ENCODE measurements at regions not wholly inside any gene's neighbourhood (a gene's known extent, or its start where the extent isn't known, plus 50 kb on each side); places are given as distances from the start of the nearest gene placed in this dataset.
A peak's percentile ranks its signal among the peaks of the same experiment; 100 is the strongest.

DNA sequence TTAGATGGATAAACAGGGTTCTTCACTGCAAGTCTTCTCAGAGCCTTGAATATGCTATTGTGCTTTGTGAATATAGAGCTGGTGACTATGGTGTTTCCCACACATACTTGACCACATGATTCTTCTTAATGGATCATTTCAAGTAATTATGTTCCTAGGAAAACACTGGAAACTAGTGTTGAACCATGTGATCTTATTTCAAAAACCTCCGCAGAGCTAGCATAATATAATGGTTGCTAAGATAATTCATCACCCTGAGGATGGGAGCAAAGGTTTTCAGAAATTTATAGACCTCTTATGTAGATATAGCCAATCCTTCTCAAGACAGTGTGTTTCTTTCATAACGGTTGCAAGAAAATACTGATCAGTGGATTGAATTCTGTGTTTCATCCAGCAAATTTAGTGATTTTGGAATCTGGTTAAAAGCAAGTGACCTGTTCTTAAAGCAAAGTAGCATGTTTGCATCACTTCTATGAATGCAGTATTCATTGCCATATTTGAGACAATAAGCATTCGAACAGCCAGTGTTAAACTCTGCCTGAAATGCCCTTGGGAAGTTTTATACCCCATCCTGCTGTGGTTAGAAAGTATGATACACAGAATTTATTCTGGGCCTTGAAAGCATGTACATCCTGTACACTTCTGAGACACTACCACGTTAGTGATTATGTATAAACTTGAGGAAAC lies 341.0 kb upstream of the E2F7 start:
- DNase-seq (ENCODE audit: low read depth), result no peak

DNA sequence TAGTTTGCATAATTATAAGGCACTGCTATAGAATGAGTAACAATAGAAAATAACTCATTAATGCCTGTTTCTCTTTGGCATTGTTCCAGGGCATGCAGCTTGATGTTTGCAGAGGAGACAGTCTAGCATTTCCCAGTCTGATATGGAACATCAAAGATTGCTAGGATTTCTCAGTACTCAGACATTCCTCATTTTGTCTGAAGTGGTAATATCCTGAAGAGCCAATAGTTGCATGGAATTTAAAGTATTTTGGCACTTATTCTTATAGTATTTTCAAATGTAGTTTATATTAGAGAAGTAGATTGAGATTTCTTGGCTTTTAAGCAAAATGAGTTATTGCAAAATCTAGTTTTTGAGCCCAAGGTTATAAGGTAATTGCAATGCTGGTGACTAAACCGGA lies 337.3 kb upstream of the E2F7 start:
- no peak for DNase-seq (ENCODE audit: low read depth)

DNA sequence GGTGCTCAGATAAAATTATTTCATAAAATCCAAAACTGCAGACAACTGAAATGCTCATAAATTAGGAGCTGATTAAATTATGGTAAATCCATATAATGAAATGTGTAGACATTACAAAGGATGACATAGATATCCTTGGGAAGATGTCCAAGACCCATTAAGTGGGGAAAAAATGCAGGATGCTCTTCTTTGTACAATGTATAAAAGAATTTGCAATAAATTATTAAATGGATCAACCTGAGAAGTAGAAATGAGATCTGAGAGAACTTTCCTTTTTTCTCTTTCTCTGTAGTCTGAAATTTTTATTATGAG lies 336.4 kb upstream of the E2F7 start:
- no peak for DNase-seq (ENCODE audit: low read depth)

DNA sequence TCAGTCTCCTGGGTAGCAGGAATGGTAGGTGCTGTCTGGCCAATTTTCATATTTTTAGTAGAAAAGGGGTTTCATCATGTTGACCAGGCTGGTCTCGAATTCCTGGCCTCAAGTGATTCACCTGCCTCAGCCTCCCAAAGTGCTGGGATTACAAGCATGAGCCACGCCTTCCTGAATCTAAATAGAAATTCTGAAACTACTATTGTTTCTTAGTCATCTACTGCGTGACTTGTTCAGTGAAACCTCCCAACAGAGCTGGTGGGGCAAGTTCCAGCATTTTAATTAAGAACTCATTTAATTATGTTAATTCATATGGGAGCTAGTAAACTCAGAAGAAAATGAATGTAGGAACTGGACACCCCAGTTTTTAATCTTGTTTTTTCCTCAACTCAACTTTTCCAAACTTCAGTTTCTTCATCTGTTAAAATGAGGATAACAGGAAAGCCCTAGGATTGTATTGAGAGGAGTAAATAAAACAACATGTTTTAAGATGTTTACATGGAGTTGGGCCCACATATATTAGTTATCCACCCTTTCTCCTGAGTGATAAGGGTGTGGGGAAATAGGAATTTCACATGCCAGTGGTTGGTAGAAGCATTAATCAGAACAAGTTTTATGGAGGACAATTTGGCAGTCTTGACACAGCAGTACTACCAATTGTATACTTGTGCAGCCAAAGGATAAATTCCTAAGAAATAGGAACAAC lies 335.8 kb upstream of the E2F7 start:
- DNase-seq (ENCODE audit: low read depth), result peak; percentile 5

DNA sequence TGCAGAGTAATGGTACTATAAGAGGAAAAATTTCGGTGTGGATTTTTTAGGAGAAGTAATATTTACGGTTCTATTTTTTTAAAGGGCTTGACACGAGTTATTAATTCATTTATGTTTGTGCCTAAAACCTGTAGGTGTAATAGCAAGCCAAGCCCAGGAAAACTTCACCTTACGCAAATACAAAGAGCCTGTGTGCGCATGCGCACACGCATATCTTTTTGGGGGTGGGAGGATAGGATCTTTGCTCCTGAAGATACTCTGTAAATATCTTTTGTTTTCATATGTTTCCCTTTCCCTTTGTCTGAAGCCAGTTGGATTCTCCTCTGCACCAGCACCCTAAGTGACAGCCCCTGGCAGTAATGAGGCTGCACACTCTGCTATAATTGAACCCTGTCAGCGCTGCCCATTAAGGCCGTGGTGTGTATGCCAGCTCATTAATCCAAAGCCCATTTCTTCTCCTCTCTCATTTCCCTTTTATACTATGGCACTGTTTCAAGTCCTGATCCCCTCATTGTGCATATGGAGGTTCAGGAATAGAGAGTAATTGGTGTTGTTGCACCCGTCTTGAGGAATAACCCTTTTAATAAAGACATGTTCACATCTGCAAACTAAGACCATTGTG lies 327.2 kb upstream of the E2F7 start:
- no peak for DNase-seq (ENCODE audit: low read depth)

DNA sequence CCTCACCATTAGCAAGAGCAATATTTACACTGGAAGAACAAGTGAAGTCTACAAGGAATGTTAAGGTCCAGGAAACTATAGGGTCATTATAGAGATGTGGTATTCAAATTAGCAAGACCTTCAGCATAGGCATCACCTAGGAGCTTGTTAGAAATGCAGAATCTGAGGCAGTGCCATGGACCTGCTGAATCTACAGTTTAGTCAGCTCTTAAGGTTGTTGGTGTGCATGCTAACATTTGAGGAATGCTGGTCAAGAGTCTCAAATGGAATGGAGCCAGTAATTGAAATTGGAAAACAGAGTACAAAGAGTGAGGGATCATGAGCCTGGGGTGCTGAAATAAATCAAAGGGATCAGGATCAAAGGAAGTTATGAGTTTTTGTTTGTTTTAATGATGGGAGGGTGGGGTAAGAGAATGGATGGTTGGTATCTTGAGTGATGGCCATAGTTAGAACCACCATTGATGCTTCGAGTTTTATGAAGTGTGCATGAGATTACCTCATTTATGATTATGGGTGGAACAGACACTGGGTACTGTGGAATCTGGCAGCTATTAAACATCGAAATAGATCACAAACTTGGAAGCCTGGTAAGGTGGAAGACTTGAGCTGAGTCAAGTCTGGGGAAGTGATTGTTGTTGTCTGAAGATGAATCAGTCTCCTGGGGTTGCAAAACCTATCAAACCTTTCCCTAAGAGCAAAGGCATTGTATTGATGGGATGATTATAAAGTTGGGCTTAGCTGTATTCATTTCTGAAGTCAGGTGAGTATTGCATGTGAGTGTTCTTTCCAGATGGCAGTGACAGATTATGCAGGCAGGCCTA lies 323.3 kb upstream of the E2F7 start:
- no peak for DNase-seq (ENCODE audit: low read depth)

DNA sequence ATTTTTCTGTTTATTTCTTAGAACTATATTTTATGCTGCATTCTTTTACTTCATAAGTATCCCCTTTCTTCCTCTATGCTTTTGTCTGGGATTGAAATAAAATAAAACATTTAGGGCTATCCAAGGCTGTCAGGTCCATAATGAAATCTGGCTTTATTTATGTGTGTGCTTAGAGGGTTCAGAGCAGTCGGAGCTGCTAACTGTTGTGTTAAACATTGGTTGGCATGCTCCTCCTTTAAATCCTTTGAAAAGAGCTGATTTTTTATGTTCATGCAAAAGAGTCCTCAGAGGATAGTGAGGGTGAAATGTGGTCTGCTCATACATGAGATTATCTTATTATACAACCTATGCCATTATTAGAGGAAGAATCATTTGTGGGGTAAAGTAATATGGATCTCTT lies 322.3 kb upstream of the E2F7 start:
- DNase-seq (ENCODE audit: low read depth), result no peak

DNA sequence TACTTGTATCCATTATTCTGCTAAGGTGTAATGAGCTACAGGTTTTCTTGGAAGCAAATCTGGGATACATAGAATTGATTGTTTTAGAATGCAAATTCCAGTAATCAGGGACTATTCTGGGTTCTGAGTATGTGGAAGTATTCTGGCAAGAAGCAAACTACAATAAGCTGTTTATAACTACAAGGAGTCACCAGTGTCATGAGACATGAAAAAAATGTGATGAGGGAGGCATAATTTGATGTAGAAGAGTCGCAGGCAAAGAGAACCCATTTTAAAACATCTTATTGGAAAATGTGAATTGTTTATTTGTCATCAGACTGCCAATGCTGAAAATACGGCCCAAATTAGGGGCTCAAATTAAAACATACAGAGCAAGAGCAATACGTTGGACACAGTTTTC lies 321.8 kb upstream of the E2F7 start:
- DNase-seq (ENCODE audit: low read depth), result no peak

DNA sequence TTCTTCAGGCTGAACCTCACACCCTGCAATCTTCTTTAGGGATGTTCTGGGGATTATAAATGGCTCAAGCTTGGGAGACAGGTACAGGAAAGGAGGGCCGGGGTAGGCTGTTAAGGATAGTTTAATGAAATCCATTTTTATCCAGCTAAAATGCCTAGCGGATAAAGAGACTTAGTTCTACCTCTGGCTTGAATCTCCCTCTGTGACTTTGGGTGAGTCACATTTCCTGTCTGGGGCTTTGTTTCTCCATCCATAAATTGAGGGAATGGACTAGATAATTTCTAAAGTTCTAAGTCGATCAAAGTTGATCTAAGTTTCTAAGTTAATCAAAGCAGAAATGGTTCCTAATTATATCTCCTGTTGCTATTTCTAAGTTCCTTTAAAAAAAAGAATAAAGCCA lies 319.6 kb upstream of the E2F7 start:
- peak; percentile 19 for DNase-seq (ENCODE audit: low read depth)

DNA sequence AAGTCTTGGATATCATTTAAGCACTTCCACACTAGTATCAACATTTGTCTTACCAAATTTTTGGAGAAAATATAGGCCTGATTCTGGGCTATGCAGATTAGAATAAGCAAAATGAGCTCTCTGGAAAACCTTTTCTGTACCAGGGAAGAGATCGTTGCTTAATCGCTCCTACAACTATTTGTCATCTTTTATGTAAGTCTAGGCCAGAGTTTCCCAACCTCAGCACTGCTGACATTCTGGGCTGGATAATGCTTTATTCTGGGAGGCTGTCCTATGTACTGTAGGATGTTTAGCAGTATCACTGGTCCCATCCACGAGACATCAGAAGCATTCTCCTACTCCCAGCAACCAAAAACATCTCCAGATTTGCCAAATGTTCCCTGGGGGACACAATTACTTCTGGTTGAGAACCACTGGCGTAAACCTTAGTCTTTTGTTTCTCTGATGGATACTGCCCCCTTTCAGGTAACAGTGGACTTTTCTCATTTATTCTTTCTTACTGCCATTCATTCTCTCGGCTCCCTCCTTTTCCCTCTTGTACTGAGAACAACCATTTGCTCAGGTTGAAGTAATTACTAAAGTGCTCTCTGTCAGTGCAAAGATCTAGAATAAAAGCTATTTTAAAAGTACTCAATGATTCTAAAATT lies 316.9 kb upstream of the E2F7 start:
- DNase-seq (ENCODE audit: low read depth), result no peak

DNA sequence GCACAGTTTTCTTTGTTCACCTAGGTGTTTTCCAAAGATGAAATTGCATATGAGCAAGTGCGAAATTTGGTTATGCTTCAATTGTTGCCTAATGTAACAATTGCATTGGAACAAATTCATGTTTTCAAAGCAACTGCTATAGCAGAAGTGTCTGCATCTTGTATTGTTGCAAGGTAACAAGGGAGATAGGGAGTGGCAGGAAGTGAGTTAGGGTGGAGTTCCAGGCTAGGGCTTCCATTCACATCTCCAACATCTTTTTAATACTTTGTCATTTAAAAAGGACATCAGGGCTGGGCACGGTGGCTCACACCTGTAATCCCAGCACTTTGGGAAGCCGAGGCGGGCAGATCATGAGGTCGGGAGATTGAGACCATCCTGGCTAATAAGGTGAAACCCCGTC lies 312.3 kb upstream of the E2F7 start:
- DNase-seq (ENCODE audit: low read depth), result no peak

DNA sequence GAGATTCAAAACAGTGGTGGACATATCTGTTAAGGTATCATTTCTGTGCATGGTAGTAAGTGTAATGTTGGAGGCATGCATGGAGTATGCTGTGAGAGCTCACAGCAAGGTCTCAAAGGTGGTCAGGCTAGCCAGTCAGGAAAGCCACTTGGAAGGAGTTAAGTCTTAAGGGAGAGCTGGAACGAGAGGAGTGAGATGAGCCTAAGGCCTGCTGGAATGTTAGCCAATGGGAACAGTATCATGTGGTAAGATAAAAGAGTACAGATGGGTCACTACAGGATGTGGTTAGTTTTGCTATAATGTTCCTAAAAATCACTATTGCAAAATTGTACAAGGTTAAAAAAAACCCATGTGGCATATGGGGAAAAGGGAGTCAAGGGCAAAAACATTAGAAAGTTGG lies 311.7 kb upstream of the E2F7 start:
- peak; percentile 8 for DNase-seq (ENCODE audit: low read depth)

DNA sequence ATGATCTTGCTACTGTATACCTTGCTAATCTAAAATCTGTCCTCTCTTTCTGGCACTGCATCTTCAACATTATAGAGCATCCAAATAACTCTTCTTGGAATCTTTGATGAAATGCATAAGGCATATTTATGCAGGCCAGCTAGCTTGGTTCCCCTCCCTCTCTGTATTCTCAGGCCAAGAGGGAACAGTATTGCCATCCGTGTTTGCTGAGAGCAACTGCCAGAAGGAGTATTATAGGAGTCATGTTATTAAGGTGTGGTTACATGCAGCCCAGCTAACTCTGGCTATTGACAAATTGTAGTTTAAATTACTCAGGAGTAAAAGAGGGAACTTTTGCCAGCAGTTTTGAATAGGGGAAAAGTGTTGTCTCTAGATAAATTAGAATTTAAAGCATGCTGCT lies 309.3 kb upstream of the E2F7 start:
- DNase-seq (ENCODE audit: low read depth), result no peak

DNA sequence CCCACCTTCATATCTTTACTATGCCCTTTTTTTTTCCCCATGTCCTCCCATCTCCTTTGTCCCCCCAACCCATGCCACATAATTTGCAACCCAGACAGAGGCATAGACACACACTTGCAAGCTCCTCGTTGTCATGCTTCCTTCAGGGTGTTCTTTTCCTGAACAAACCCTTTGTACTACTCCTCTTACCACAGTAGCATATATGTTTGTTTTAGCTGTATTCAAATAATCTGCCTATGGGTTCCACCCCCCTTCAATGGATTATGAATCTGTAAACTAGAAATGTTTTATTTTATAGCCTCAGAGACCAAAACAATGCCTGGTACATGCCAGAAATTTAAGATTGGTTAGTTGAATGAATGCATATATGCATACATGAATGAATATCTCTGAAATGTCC lies 307.1 kb upstream of the E2F7 start:
- no peak for DNase-seq (ENCODE audit: low read depth)

DNA sequence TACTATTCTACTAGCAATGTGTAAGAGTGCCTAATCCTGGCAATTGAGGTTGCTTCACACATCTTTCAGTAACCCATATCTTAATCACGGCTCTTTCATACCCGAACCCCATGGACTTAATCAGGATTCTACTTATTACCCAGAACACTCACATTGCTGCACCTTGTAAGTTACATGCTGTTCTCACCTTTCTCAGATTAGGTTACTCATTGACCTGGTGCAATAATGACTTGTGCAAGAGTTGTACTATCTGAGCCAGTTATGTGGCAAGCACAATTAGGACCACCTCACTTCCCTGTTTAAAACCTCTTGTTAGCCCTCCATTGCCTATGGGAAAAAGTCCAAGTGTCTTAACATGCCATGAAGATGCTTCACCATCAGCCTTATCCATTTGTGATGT lies 306.7 kb upstream of the E2F7 start:
- no peak for DNase-seq (ENCODE audit: low read depth)

DNA sequence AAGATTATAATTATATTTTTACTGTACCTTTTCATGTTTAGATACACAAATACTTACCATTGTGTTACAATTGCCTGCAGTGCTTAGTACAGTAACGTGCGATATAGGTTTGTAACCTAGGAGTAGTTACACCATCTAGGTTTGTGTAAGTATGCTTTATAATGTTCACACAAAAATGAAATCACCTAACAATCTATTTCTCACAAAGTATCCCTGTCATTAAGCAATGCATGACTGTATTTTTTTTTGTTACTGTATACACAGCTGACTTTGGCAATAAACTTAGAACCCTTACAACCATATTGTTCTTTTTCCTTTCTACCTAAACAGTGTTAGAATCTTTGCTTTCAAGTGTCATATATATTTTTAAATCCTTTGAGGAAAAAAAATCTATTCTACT lies 303.0 kb upstream of the E2F7 start:
- no peak for DNase-seq (ENCODE audit: low read depth)

DNA sequence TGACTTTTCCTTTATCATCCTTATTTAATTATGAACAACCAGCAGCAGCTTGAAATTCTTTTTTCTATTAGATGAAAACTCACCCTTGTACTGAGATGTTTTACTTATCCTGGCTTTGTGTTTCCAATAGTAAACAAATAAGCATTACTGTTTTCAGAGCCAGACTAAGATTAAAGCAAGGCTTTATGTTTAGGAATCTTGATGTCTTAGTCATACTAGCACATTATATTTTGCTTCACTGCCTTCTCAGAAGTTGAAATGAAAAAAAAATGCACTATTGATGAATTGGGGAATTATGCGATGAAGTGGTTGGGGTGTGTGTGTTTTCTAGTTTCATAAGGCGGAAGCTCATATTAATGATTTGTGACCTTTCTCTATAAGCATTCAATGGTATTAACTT lies 301.2 kb upstream of the E2F7 start:
- no peak for DNase-seq (ENCODE audit: low read depth)

DNA sequence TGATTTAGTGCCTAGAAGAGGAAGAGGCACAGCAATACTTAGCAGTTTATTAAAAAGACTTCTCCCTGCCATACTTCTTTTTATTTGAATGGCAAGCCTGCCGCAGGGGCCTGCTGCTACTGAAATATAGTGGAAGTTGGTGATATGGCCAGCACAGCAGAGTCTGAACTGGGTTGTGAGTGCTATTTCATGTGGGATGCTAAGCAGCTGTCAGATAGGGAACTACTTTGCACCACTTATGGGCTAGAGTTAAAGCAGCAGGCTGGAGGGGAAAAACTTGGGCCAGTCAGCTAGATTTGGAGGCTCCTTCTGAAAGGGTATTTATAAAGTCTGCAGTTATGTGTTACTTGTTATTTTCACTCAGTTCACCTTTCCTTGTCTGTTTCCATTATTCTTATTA lies 299.0 kb upstream of the E2F7 start:
- no peak for DNase-seq (ENCODE audit: low read depth)

DNA sequence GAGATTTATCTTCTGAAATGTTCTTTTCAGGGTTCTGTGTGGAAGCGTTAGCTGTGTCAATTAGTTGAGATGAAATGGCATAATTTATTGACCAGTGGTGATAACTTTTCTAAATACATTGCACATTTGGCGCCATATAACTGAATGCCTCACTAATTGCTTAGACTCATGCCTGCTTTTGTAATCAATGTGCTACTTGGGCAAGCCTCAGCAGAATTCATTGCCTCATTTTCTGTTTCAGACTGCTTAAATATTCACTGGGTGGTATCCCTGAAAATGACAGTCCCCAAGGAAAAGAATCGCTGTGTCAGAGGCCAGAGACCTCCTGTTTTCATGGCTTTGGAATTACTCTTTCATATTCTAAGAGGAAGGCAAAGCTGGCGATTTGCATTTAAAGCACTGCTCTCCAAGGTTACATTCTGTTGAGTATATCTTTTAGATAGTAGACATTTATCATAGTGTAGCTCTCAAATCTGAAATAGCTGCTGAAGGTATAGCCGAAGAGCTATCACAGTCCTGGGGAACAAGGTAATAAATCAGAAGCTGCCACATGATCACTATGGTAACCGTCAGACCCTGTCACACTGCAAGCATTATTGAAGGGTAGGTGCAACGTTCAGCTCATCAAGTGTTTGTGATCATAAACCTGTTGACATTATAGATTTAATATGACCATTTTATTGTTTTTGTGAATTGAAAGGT lies 297.3 kb upstream of the E2F7 start:
- no peak for DNase-seq (ENCODE audit: low read depth)

DNA sequence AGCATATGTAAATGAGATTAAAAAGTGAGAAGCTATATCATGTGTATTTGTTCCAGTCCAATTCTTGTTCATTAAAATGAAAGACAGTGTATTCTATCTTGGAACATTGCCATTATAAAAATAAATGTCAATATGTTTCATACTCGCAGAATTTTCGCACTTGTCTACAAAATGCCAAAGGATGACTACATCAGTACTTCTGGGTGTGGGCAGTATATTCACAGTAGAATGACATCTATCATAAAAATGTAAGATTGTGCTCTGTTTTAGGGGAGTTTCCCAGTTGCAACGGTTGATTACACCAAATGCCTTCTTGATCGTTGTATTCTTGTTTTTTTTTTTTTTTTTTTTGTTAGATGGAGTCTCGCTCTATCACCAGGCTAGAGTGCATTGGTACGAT lies 292.3 kb upstream of the E2F7 start:
- DNase-seq (ENCODE audit: low read depth), result no peak

DNA sequence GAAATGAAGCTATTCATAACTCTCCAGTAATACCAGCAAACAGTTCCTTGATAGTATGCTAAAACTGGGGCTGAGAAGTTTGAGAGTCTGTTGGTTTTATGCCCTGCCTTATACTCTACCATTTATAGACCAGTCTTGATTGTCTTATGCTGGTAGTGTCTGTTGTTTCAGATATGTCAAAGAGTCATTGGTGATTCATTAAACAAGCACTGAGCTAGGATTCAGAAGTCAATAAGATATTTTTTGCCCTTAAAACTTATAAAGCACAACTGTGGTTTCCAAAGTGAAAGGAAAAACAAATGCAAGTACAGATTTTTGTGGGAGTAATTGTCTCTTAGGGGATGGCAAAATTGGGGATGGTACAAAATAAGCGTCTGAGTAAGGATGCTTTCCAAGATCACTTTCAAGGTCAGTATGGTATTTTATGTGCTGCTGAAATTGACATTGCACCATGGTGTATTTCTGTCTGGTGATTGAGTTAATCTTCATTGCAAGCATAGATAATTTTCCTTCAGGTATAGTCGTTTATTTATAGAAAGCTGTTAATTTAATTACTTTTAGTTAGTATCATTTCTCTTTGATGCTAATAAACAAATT lies 289.5 kb upstream of the E2F7 start:
- peak; percentile 6 for DNase-seq (ENCODE audit: low read depth)
